ENCODE measurements at regions not wholly inside any gene's neighbourhood (a gene's known extent, or its start where the extent isn't known, plus 50 kb on each side); places are given as distances from the start of the nearest gene placed in this dataset.
"Not testable (repeated sequence)": the region's sequence is repeated elsewhere in the genome, so short reads cannot be mapped to it uniquely, and the experiment has no call there.

DNA sequence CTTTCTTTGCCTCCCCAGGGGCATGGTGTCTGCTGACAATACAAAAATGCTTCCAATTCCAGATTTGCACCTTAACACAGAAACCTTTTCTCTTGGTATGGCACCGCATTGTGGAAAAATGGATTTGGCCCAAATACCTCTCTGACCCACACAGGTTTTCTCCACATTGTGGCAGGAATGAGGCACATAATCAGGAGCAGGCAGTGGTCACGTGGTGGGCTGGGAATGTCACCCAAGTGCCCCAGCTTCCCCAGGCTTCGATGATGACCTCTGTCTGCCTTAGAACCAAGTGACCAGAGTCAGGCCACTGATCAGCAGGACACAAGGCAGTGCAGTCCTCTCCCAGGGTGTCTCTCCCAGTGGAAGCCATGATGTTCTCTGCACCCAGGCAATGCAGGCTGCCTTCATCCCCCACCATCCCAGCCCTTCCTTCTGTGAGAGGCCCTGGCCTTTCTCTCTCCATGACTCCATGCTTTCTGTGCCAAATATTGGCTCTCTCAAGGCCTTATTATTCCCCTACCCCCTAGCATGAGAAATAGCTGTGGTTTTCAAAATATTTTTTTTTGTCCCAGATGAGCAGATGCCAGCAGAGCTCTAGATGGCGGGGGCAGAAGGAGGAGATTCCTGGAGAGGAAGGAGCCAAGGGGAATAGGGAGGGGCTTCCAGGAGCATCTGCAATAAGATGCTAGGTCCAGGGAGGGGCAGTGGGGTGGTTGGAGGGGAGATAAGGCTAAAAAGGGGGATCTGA lies 198.9 kb downstream of the ACKR3 start:
- no peak for DNase-seq (ENCODE audit: low read depth in 2 of 2)

DNA sequence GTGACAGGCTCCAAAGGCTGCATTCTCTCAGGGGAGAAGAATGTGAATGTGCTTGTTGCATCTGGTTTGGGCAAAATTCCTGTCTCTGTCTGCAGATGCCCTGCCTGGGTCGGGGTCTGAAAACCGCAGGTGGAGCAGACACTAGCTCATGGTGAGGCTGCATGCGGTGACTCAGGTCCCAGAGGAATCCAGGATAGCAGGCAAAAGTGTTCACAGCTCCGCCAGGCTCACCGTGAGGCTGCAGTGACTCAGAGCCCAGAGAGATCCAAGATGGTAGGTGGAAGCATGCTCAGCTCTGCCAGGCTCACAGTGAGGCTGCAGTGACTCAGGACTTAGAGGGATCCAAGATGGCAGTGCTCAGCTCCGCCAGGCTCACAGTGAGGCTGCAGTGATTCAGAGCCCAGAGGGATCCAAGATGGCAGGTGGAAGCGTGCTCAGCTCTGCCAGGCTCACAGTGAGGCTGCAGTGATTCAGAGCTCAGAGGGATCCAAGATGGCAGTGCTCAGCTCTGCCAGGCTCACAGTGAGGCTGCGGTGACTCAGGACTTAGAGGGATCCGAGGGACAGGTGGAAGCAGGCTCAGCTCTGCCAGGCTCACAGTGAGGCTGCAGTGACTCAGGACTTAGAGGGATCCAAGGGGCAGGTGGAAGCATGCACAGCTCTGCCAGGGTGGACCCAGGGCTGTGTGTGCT lies 200.5 kb downstream of the ACKR3 start:
- no peak for DNase-seq (ENCODE audit: low read depth in 2 of 2)

DNA sequence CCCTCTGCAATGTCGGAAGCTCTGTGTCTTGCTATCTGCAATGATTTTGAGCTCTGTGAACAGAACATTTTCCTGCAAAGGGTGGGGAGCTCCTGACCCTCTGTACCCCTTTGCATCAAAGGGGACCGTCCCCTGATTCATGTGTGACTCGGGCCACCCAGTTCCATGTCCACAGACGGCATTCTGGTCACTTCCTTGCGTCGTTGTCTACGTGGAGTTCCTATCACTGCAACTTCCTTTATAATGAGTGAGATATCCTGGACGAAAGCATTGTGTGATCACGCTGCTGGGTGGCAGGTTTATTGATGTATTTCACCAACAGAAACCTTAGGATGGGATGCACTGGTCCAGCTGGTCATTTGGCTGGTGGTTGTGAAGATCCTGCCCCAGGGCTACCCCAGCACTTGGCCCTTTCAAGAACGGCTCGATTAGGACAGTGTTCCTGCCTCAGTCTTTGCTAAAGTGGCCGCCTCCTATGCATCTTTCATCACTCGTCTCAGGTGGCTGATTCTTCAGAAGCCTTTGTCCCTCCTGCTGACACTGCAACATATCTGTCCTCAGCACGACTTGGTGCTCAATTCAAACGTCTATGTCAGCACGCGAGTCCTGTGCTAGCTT lies 202.7 kb downstream of the ACKR3 start:
- DNase-seq (ENCODE audit: low read depth in 2 of 2) = no peak

DNA sequence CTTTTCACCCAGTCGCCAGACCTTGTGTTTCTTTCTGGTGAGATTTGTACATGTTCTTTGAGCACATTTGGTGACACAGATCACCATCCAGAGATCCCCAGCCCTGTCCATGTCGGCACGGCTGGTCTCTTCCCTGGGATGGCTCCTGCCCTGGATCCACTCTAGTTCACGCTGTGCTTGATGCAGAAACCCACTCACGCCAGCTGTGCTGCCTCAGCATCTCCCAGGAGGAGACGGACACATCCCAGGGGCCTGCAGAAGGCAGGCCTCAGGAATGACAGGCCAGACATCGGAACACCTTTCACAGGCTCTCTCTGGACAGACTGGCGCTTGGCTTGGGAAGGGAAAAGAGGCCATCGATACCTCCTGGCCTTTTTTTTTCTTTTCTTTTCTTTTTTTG lies 203.6 kb downstream of the ACKR3 start:
- no peak for DNase-seq (ENCODE audit: low read depth in 2 of 2)

DNA sequence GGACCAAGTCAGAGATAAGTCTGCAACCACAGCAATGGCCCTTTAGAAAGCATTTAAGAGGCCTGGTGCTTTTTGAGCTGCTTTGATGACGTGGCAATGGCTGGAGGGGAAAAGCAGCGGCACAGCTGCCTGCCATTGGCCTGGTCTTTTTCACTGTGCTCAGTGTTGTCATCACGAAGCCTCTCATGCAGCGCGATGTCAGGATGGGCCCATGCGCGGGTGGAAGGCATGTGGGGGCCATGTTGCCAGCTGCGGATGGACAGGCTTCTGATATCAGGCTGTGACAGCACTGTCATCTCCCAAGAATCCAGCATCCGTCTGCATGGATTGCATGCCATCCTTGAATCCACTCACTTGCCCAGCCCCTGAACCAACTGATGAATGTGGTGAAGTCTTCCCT lies 204.5 kb downstream of the ACKR3 start:
- no peak for DNase-seq (ENCODE audit: low read depth in 2 of 2)

DNA sequence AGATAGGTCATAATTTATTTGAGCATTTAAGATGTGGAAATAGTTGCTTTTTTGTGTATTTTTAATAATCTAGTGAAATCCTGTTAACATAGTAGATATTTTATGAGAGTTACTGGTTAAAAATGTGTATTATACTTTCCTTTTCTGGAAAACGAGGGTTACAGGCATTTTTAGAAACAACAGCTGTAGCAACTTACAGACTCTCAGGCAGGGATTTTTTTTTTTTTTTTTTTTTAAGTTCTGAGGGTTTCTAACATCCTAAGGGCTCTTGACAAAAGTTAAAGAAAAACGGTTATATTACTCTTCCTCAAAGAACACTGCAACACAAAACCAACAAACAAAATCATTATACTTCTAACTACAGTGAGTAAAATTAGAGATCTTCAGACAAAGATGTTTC lies 205.9 kb downstream of the ACKR3 start:
- DNase-seq (ENCODE audit: low read depth in 2 of 2) = no peak

DNA sequence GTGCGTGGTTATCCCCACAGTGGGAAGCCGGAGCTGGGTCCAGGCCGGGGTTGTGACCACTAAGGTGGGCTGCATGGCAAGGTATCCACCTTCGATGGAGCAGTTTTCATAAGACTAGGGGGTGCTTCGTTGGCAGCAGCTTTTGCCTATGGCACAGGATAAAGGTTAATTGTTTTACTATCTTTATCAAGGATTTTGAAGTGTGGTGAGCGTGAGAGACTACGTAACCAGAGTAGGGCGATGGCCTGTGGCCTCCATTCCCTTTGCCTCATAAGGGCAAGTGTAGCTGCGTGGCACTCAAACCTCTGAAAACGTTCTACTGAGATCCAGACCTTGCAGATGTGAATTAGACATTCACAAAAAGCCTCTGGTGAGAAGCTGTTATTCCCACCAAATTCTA lies 206.6 kb downstream of the ACKR3 start:
- DNase-seq (ENCODE audit: low read depth in 2 of 2) = no peak

DNA sequence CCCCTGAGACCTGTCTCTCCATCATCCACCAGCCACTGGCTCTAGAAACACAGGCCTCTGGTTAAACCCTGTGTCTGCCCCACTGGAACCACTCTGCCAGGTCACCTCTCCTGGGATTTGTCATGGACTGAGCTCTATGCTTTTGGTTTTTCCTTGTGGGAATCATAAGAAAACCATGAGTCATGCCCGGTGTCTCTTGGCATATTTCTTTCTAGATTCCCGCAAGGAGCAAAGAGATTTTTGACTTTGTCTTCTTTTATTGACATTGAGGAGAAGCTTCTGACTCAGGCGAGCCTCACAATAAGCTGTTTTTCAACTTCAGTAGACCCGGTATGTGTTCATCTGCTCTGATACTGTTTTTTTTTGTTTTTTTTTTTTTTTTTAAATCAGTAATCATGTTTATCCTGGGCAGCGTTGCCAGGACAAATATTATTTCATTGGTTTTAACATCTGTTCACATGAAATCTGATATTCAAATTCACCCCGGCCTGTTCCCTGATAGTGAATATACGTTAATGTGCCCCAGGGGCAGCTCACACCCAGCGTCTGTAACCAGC lies 207.1 kb downstream of the ACKR3 start:
- DNase-seq (ENCODE audit: low read depth in 2 of 2) = peak in 1 of 2 donors; percentile 73

DNA sequence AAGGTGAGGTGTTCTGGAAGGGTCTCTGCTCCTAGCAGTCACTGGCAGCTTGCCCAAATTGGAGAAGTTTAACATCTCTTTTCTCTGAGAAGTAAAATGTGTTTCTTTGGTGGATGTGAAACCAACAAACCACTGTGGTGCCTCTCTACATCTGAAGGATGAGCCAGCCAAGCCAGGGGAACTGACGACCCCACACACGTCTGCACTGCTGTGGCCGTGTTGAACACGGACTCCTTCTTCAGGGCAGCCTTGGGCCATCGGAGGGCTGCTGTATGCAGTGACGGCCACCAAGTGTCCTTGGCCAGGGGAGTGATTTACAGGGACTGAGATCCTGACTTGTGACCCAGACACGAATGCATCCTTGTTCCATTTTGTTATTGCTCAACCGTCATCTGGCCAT lies 207.8 kb downstream of the ACKR3 start:
- DNase-seq (ENCODE audit: low read depth in 2 of 2) = no peak

DNA sequence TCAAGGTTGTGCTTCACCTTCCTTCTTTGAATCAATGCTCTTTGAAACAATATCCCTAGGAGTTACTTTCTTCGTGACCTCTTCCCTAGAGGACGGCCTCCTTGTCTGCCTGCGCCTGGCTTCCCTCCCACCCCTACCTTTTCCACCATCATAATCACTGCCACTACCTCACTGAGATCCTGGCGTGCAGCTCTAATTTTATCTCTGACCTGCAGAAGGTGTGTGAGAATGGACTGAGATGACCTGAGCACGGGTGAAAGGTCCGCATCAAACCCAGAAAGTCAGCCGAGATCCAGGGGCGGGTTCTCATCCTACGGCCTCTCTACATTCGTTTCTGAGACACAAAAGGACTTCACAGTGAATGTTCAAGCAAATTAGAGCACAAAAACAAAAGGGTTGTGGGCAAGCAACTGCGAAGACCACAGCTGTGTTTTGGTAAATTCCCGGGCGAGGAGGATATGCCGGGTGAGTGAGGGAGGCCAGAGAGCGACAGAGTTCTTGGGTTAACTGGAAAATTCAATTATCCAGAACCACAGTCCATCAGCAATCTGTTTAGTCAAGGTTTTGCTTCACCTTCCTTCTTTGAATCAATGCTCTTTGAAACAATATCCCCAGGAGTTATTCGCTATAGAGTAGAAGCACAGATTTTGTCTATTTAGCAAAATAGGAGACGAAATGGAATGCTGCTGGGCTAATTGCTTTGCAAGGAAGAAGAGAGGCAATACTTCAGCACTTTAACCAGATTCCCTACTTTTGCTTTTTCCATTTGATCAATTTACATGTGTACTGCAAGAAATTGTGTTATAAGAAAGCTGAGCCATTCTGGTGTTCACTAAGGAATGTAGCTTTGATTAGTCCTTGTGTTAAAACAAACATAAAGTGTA lies 212.6 kb downstream of the ACKR3 start:
- no peak for DNase-seq (ENCODE audit: low read depth in 2 of 2)

DNA sequence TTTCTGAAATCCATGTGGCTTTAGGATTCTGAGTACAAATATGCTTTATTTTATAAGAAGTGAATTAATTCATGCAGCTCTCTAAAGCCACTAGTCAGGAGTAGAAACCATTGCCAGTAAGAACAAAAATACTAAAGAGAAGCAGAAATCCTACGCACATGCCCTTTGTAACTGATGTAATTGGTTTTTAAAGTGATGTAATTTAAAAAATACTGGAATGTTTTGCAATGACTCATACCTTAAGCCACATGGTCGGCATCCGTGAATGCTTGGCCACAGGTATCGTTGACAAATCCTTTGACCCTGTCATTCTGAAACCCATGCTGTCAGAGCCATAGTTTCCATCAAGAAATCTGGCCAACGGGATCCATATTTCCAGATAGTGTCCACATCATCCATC lies 213.3 kb downstream of the ACKR3 start:
- peak; percentile 29 to 87 for DNase-seq (ENCODE audit: low read depth in 2 of 2)

DNA sequence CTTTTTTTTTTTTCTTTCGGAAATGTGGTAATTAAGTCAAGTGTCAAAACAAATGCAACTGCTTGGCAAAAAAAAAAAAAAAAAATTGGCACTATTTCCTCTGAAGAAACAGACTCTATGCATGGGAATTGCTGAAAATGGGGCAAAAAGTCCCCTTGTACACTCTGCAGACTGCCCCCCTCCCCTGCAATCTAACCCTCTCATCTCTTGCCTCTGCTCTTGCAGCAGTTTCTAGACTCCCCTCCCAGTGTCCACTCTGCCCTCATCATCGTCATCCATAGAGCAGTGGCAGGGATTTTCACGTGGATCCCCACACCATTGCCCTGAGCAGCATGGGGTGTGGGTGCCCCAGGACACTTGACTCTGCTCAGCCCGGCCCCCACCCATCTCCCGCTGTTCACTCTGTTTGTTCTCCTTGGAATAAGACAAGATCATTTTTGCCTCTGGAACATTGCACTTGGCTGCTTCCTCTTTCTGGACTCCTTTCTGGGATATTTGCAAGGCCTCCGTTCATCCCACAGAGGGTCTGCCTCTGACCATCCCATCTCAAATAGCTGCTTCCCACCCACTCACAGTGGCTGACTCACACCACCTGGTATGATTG lies 213.9 kb downstream of the ACKR3 start:
- DNase-seq (ENCODE audit: low read depth in 2 of 2) = no peak

DNA sequence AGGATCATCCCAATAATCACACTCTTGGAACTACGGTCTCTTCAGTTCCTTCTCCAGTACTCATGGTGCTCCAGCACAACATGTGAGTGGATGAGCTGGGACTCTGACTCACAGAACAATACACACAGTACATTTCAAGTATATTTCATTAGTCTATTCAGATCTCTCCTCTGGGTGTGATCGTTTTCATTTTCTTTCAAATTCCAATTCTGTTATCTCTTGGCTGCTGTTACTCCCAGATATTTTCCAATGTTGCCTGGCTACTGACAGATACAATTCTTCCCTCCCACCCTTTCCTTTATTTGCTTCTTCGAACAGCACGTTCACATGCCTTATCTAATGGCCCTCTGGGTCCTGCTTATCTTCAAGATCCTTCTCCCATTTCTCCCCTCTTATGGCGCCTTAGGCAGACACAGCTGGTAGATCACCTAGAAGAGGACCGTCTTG lies 216.0 kb downstream of the ACKR3 start:
- peak in 1 of 2 donors; percentile 32 for DNase-seq (ENCODE audit: low read depth in 2 of 2)

DNA sequence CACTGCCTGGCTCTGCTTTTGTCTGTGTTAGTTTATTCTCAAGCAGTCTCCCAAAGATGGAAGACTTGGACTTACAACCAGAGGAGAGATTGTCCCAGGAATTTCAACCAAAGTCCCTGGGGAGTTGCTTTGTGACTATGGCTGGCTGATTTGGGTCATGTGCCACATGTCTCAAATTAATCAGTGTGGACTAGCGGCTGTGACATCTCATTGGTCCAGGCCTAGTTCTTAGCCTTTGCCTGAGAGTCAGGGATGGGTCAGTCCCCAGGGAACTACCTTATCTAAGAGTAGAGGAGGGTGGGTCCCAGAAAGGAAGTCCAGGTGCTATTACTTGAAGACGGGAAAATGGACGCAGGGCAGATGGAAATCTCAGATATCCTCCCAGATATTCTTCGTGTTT lies 217.1 kb downstream of the ACKR3 start:
- no peak for DNase-seq (ENCODE audit: low read depth in 2 of 2)

DNA sequence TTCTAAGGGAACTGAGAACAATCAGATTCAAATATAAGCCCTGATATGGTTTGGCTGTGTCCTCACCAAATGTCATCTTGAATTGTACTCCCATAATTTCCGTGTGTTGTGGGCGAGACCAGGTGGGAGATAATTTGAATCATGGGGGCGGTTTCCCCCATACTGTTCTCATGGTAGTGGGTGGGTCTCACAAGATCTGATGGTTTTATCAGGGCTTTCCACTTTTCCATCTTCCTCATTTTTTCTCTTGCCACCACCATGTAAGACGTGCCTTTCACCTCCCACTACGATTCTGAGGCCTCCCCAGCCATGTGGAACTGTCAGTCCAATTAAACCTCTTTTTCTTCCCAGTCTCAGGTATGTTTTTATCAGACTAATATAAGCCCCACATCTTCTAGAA lies 217.8 kb downstream of the ACKR3 start:
- DNase-seq (ENCODE audit: low read depth in 2 of 2) = not testable (repeated sequence)

DNA sequence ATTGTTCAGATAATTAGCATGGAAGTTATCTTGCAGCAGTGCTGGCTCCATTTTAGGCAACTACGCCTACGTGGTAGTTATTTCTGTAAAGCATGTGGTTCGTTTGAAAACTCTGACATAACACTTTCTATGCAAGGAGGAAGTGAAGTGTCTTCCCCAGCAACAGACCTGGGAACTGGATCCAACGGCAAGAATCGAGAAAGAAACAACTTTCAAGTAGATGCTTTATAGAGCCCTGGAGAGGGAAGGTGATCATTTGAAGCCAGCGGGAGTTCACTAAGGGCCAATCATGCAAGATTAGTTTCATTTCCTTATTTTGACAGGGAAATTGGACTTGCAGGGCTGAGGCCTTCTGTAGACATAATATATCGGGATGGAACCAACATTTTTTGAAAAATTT lies 218.3 kb downstream of the ACKR3 start:
- no peak for DNase-seq (ENCODE audit: low read depth in 2 of 2)

DNA sequence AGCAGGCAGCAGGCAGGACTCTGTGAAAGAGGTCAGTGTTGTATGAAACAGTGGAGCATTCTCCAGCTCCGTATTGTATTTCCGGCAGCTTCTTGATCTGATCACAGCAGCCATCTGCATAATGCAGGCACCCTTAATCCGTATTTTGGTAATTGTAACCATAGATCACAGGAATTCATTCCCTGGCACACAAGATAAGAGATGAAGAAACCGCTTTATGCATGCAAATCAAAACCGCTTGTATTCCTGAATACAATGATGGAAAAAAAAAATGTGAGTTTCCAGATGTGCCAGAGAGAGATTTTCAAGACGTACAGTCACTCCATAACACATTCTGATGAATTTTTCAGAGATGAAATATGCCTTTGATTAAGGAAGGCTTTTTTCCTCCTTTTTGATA lies 221.3 kb downstream of the ACKR3 start:
- DNase-seq (ENCODE audit: low read depth in 2 of 2) = no peak

DNA sequence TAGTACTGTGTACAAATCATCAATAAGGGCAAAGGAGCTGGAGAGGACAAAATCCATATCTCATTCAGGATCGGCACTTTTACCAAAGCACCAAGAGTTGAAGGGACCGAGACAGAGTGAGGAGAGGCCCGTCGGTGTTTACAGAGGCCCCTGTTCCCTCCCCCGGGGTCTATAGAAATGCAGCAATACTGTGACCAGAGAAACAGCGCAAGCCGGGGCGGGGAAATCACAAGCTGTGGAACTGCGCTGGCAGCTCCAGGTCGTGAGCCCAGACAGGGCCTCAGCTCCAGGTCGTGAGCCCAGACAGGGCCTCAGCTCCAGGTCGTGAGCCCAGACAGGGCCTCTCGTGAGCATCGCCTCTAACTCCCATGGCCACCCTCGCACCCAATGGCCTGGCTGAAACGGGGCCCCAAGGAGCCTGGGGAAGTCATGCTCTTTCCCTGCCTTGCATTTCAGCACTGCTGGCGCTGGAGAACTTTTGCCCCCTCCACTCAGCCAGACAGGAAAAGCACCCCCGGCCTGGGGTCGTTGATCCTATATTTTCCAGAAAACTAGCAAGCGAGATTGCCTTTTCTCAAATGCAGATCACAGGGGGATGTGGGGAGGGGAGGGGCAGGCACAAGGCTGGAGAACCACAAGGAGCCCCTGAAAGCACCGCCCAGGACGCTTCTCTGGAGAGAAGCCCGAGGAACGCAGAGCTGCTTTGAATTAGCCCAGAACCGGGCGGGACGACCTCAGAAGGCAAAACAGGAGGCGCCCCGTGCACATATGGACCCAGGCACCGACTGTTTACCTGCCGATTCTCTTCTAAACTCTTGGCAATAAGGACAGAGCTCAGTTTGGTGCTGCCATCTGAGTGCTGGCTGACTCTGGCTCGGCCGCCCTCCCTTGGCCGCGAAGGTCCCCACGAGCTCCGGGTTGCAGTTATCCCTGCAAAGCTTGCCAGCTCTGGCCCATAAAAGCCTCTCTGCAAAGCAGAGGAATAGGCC lies 223.7 kb downstream of the ACKR3 start:
- no peak for DNase-seq (ENCODE audit: low read depth in 2 of 2)

DNA sequence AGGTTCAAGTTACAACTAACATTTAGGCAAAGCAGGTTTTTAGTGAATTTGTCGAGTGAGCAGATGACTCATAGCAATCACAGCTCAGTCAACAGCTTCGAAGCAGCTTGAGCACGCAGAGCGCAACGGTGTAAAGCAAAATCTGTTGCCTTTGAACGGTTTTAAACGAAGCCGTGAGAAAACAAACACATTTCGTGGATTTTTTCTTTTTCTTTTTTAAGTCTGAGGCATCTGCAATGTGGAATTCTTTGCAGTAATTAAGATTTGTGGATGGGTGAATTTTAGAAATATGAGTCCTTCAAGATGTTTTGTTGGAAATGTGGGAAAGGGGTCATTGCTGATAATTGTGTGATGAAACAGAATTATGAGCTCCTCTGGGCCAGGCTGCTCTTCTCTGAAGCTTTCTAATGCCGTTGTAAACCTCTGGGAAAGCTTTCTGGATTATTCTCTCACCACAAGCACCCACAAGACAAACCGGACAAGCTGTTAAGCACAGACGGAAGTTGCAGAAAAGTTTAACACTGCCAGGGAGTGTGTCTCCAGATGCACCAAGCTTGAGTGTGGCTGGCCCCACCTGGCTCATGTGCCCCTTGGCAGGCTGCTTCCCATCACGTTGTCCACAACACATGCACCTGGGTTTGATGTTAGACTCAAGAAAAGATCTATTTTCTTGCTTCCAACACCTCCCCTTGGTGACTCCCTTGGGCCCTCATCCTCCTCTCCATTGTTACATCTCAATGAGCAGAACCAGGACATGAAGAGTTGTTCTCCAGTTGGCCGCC lies 224.7 kb downstream of the ACKR3 start:
- DNase-seq (ENCODE audit: low read depth in 2 of 2) = no peak

Measured in dermis microvascular lymphatic vessel endothelial cell (primary cell).